ENCODE measurements at regions not wholly inside any gene's neighbourhood (a gene's known extent, or its start where the extent isn't known, plus 50 kb on each side); places are given as distances from the start of the nearest gene placed in this dataset.

DNA sequence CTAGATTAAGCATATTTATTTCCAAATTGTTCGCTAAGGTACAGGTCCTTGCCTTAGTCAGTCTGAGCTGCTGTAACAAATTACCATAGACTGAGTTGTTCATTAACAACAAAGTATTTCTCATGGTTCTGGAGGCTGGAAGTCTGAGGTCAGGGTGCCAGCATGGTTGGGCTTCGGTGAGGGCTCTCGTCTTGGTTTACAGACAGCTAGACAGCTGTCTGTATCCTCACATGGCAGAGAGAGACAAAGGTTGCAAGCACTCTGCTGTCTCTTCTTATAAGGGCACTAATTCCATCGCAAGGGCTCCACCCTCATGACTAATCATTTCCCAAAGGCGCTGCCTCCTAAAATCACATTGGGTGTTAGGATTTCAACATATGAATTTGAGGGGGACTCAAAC is 115.3 kb upstream of the GMDS start:
- no peaks in the 10 kb centered on the region for H3K36me3 ChIP-seq (ENCODE audit: control insufficient read depth, low read length)
- H4K20me1 ChIP-seq (ENCODE audit: control insufficient read depth, insufficient read depth, low read depth, low read length) = no peaks in the 10 kb centered on the region
- no peak for TF ChIP-seq EZH2phosphoT487 (IDR thresholded peaks at IDR 0.05; ENCODE audit: borderline replicate concordance, low read length)
- H3K27ac ChIP-seq (ENCODE audit: low read depth, low read length) = no peak overlapping the region
- H3K4me3 ChIP-seq (ENCODE audit: low read length) = no peak overlapping the region
- no peaks in the 10 kb centered on the region for H3K79me2 ChIP-seq (ENCODE audit: control insufficient read depth, low read length)
- H3K9me2 ChIP-seq (replicated peaks; ENCODE audit: control insufficient read depth, low read length) = no peaks in the 10 kb centered on the region
- no peaks in the 10 kb centered on the region for H3K27me3 ChIP-seq (ENCODE audit: control insufficient read depth, low read length)
- H3K9me3 ChIP-seq (ENCODE audit: control insufficient read depth, insufficient read depth, low read length) = no peaks in the 10 kb centered on the region
- H3K4me2 ChIP-seq (ENCODE audit: low read length) = no peak overlapping the region
- H3F3A ChIP-seq (ENCODE audit: control insufficient read depth, insufficient read depth) = no peaks in the 10 kb centered on the region
- H3K4me1 ChIP-seq (ENCODE audit: control insufficient read depth, low read length) = no peaks in the 10 kb centered on the region

DNA sequence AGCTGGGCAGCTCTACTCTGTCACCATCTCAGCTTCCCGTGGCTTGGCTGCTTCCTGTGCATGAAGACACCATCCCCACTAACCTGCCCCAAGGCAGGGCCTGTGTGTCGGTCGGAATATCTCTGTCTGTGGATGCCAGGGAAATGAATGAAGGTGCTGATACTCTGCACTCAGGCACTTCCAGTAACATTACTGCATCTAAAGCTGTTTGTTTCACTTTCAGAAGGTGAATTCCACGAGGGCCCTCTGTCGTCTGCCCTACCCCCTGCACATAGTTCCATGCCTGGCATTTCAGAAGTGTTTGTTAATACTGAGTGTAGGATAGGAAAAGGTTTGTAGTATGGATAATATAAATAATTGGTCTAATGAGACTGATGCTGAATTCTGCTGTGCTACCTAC is 114.7 kb upstream of the GMDS start:
- Histone ChIP-seq H3K4me3 (ENCODE audit: low read length) (no peak overlapping the region), H3K9me3 (ENCODE audit: control insufficient read depth, insufficient read depth, low read length) (no peaks in the 10 kb centered on the region), H3F3A (ENCODE audit: control insufficient read depth, insufficient read depth) (no peaks in the 10 kb centered on the region), H4K20me1 (ENCODE audit: control insufficient read depth, insufficient read depth, low read depth, low read length) (no peaks in the 10 kb centered on the region), H3K4me1 (ENCODE audit: control insufficient read depth, low read length) (no peaks in the 10 kb centered on the region), H3K27me3 (ENCODE audit: control insufficient read depth, low read length) (no peaks in the 10 kb centered on the region), H3K79me2 (ENCODE audit: control insufficient read depth, low read length) (no peaks in the 10 kb centered on the region), H3K27ac (ENCODE audit: low read depth, low read length) (no peak overlapping the region), H3K36me3 (ENCODE audit: control insufficient read depth, low read length) (no peaks in the 10 kb centered on the region), H3K4me2 (ENCODE audit: low read length) (no peak overlapping the region), H3K9me2 (replicated peaks; ENCODE audit: control insufficient read depth, low read length) (no peaks in the 10 kb centered on the region)
- no peak for TF ChIP-seq EZH2phosphoT487 (IDR thresholded peaks at IDR 0.05; ENCODE audit: borderline replicate concordance, low read length)
- TF ChIP-seq, protein P1, sequence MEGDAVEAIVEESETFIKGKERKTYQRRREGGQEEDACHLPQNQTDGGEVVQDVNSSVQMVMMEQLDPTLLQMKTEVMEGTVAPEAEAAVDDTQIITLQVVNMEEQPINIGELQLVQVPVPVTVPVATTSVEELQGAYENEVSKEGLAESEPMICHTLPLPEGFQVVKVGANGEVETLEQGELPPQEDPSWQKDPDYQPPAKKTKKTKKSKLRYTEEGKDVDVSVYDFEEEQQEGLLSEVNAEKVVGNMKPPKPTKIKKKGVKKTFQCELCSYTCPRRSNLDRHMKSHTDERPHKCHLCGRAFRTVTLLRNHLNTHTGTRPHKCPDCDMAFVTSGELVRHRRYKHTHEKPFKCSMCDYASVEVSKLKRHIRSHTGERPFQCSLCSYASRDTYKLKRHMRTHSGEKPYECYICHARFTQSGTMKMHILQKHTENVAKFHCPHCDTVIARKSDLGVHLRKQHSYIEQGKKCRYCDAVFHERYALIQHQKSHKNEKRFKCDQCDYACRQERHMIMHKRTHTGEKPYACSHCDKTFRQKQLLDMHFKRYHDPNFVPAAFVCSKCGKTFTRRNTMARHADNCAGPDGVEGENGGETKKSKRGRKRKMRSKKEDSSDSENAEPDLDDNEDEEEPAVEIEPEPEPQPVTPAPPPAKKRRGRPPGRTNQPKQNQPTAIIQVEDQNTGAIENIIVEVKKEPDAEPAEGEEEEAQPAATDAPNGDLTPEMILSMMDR (IDR thresholded peaks at IDR 0.05; ENCODE audit: low read depth, low read length, poor library complexity, severe bottlenecking) = no peak

DNA sequence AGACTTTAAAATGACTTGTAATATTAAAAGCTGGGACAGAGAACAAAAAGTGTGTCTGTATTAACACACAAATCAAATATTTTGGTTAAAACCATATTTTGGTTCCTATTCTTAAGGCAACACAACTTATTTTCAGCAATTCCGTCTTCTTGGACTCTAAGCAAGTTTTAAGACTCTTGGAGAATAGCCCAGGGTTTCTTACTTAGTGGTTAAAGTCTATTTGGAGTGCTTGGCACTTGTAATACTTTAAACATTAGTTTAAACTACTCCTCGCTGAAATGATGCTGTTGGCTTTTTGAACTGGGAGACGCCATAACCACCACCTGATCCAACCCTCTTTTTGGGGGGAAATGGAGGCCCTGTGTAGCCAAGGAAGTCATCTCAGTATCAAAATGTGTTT is 109.7 kb upstream of the GMDS start:
- Histone ChIP-seq H3F3A (ENCODE audit: control insufficient read depth, insufficient read depth) (no peaks in the 10 kb centered on the region), H3K27me3 (ENCODE audit: control insufficient read depth, low read length) (no peaks in the 10 kb centered on the region), H3K4me1 (ENCODE audit: control insufficient read depth, low read length) (no peaks in the 10 kb centered on the region), H3K27ac (ENCODE audit: low read depth, low read length) (no peak overlapping the region), H3K4me2 (ENCODE audit: low read length) (no peak overlapping the region), H4K20me1 (ENCODE audit: control insufficient read depth, insufficient read depth, low read depth, low read length) (peaks cover 4% of the 10 kb centered on the region; the same call in 1 of the 2 replicates), H3K79me2 (ENCODE audit: control insufficient read depth, low read length) (no peaks in the 10 kb centered on the region), H3K9me3 (ENCODE audit: control insufficient read depth, insufficient read depth, low read length) (no peaks in the 10 kb centered on the region), H3K36me3 (ENCODE audit: control insufficient read depth, low read length) (no peaks in the 10 kb centered on the region), H3K4me3 (ENCODE audit: low read length) (no peak overlapping the region), H3K9me2 (replicated peaks; ENCODE audit: control insufficient read depth, low read length) (no peaks in the 10 kb centered on the region)
- no peak for TF ChIP-seq EZH2phosphoT487 (IDR thresholded peaks at IDR 0.05; ENCODE audit: borderline replicate concordance, low read length)
- TF ChIP-seq, protein P1 (IDR thresholded peaks at IDR 0.05; ENCODE audit: low read depth, low read length, poor library complexity, severe bottlenecking) = no peak

DNA sequence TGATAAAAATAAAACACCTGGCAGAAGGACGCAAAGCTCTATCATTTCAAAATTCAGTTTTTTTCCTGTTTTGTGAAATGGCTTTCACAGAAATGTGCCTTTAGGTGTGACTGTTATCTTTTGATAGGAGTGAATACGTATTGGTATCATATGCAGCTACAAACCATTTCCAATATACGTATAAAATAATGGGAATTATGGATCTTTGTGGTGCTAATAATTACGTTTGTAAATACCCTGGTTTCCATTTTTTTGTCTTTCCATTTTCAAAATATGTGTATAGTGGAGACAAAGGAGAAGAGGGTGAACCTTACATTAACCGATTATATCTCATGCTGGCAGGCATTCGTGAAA is 108.7 kb upstream of the GMDS start:
- Histone ChIP-seq H3K9me3 (ENCODE audit: control insufficient read depth, insufficient read depth, low read length) (no peaks in the 10 kb centered on the region), H3K79me2 (ENCODE audit: control insufficient read depth, low read length) (no peaks in the 10 kb centered on the region), H4K20me1 (ENCODE audit: control insufficient read depth, insufficient read depth, low read depth, low read length) (peaks cover 4% of the 10 kb centered on the region; the same call in 1 of the 2 replicates), H3K36me3 (ENCODE audit: control insufficient read depth, low read length) (no peaks in the 10 kb centered on the region), H3K4me1 (ENCODE audit: control insufficient read depth, low read length) (no peaks in the 10 kb centered on the region), H3K4me2 (ENCODE audit: low read length) (no peak overlapping the region), H3K4me3 (ENCODE audit: low read length) (no peak overlapping the region), H3K27me3 (ENCODE audit: control insufficient read depth, low read length) (no peaks in the 10 kb centered on the region), H3K27ac (ENCODE audit: low read depth, low read length) (no peak overlapping the region), H3F3A (ENCODE audit: control insufficient read depth, insufficient read depth) (no peaks in the 10 kb centered on the region), H3K9me2 (replicated peaks; ENCODE audit: control insufficient read depth, low read length) (no peaks in the 10 kb centered on the region)
- no peak for TF ChIP-seq EZH2phosphoT487 (IDR thresholded peaks at IDR 0.05; ENCODE audit: borderline replicate concordance, low read length)
- TF ChIP-seq, protein P1 (IDR thresholded peaks at IDR 0.05; ENCODE audit: low read depth, low read length, poor library complexity, severe bottlenecking) = no peak

Measured in DOHH2 (cell line).